Uterus (tissue), 2 donors: ENCODE measurements at regions not wholly inside any gene's neighbourhood (a gene's known extent, or its start where the extent isn't known, plus 50 kb on each side); places are given as distances from the start of the nearest gene placed in this dataset.

Experiments used
- POLR2A ChIP-seq, 2 donors: fragments of 450-650 bp; IDR thresholded peaks; one replicate each; pipeline ENCODE4 v1.6.1; 2016; ENCODE audit warnings: antibody characterized with exemption in 2 of 2, mild to moderate bottlenecking in 1 of 2, moderate library complexity in 1 of 2
- TF ChIP-seq, protein P1 (sequence below), 4 experiments: fragments of 200-600 bp in 2 of 4; fragments of 450-650 bp in 2 of 4; sonication (generic) in 2 of 4; IDR thresholded peaks; one replicate each; pipeline ENCODE4 v1.5.1; 2016 to 2019; ENCODE audit warnings: antibody characterized with exemption in 4 of 4, mild to moderate bottlenecking in 2 of 4, moderate library complexity in 1 of 4

DNA sequence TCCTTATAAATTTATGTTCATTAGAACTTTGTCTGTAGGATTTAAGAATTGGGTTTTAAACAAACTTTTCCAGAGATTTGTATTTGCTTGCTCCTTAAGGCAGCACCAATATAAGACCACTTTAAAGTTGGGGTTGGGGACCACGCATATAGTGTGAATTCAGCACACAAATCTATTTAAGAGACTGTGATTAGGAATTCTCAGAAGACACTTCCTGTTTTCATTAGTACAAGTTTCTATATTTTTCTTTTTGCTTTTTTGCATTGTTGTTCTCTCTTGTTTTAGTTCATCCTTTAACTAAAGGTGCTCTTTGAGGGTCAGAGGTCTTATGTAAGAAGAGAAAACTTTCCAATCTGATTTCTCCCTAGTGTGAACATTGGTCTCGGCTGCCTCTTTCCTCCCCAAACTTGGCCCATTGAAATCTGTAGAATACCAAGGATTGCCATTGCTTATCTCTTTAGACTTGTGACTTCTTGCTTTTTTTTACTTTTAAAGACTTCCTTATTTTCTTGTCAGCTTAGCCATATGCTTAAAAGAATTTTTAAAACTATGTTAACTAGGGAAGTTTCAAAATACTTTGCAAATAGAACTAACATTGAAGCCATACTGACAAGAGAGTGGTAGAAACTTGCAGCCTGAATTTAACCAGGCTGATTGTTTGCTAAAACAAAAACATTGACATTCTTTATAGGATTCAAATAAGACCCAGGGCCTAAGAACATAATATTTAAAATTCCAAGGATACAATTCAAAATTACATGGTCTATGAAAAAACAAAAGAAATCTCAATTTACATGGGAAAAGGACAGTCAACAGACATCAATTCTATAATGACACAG lies 264.1 kb upstream of the FN1 start:
- TF ChIP-seq, protein P1, sequence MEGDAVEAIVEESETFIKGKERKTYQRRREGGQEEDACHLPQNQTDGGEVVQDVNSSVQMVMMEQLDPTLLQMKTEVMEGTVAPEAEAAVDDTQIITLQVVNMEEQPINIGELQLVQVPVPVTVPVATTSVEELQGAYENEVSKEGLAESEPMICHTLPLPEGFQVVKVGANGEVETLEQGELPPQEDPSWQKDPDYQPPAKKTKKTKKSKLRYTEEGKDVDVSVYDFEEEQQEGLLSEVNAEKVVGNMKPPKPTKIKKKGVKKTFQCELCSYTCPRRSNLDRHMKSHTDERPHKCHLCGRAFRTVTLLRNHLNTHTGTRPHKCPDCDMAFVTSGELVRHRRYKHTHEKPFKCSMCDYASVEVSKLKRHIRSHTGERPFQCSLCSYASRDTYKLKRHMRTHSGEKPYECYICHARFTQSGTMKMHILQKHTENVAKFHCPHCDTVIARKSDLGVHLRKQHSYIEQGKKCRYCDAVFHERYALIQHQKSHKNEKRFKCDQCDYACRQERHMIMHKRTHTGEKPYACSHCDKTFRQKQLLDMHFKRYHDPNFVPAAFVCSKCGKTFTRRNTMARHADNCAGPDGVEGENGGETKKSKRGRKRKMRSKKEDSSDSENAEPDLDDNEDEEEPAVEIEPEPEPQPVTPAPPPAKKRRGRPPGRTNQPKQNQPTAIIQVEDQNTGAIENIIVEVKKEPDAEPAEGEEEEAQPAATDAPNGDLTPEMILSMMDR (IDR thresholded peaks at IDR 0.05), result no peak
- no peak for TF ChIP-seq POLR2A (IDR thresholded peaks at IDR 0.05)
